ENCODE measurements at regions not wholly inside any gene's neighbourhood (a gene's known extent, or its start where the extent isn't known, plus 50 kb on each side); places are given as distances from the start of the nearest gene placed in this dataset.

DNA sequence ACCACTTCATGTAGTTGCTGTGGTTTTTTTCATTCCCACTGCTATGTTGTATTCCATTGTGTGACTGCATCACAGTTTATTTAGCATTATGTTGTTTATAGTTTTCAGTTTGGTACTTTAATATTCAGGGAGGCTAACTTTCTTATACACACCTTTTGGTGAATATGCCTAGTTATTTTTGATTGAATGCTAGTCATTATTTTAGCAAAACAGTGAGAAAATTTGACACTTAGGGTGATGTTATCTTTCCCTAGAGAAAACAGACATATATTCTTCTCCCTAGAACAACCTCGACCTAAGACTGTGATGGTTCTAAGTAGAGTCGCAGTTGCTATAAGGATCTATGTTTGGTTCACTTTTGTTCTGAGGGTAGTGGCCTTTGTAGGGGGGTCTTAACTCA lies 120.8 kb upstream of the B3GAT2 start:
- no peak for TF ChIP-seq CTCF (IDR thresholded peaks at IDR 0.05)
- no peak for TF ChIP-seq POLR2A (IDR thresholded peaks at IDR 0.05)

All from transverse colon (tissue), 3 donors.